CD14-positive monocyte (primary cell): ENCODE measurements at regions not wholly inside any gene's neighbourhood (a gene's known extent, or its start where the extent isn't known, plus 50 kb on each side); places are given as distances from the start of the nearest gene placed in this dataset.

Experiments used
- DNase-seq, 3 donors: peaks; one replicate each; pipeline ENCODE4 v3.0.0-alpha.2; 2011 to 2022
- H2AFZ ChIP-seq: 2 replicates; pipeline ENCODE4 v1.6.0; 2012; ENCODE audit warnings: mild to moderate bottlenecking, low read depth, low read length, inconsistent platforms; ENCODE audit not compliant: insufficient read depth, poor library complexity, severe bottlenecking
- H3K27ac ChIP-seq, 2 donors: 1 replicate in 1 of 2; 2 replicates in 1 of 2; pipeline ENCODE4 v1.5.1; 2012 to 2013; ENCODE audit warnings: low read length in 2 of 2, control low read depth in 1 of 2, inconsistent platforms in 1 of 2, low read depth in 1 of 2, mild to moderate bottlenecking in 1 of 2
- H3K27me3 ChIP-seq, 2 donors: one replicate each; pipeline versions ENCODE4 v1.6.0 to v1.6.1; 2011 to 2013; ENCODE audit warnings: low read length in 2 of 2; ENCODE audit not compliant: control insufficient read depth in 2 of 2, insufficient read depth in 2 of 2
- H3K36me3 ChIP-seq, 2 donors: replicated peaks in 1 of 2; 1 replicate in 1 of 2; 2 replicates in 1 of 2; pipeline versions ENCODE4 v1.5.1 to v1.6.1; 2012 to 2013; ENCODE audit warnings: low read length in 2 of 2, control low read depth in 1 of 2, inconsistent platforms in 1 of 2, mild to moderate bottlenecking in 1 of 2; ENCODE audit not compliant: insufficient read depth in 2 of 2, control insufficient read depth in 1 of 2
- H3K4me1 ChIP-seq, 2 donors: 1 replicate in 1 of 2; 2 replicates in 1 of 2; pipeline versions ENCODE4 v1.5.1 to v1.6.1; 2012 to 2013; ENCODE audit warnings: low read length in 2 of 2, control low read depth in 1 of 2, inconsistent platforms in 1 of 2, mild to moderate bottlenecking in 1 of 2, moderate library complexity in 1 of 2; ENCODE audit not compliant: insufficient read depth in 2 of 2, control insufficient read depth in 1 of 2
- H3K4me2 ChIP-seq: replicated peaks from 2 replicates; pipeline ENCODE3; 2012; ENCODE audit warnings: low read length, moderate library complexity, mild to moderate bottlenecking; ENCODE audit not compliant: poor library complexity, severe bottlenecking; ENCODE audit errors: extremely low read depth
- H3K4me3 ChIP-seq, 3 experiments: fragments of 200-600 bp in 1 of 3; sonication (generic) in 1 of 3; replicated peaks in 1 of 3; 1 replicate in 2 of 3; 2 replicates in 1 of 3; pipeline ENCODE4 v1.5.1; 2011 to 2013; ENCODE audit warnings: low read length in 3 of 3, mild to moderate bottlenecking in 3 of 3, control low read depth in 2 of 3, low read depth in 2 of 3, inconsistent platforms in 1 of 3, moderate library complexity in 1 of 3
- H3K79me2 ChIP-seq: 2 replicates; pipeline ENCODE4 v1.6.0; 2012; ENCODE audit warnings: mild to moderate bottlenecking, control low read depth, inconsistent platforms, low read length, moderate library complexity; ENCODE audit not compliant: insufficient read depth
- H3K9ac ChIP-seq: 2 replicates; pipeline ENCODE4 v1.6.0; 2017; ENCODE audit warnings: low read length, mild to moderate bottlenecking; ENCODE audit not compliant: insufficient read depth, poor library complexity, severe bottlenecking
- H3K9me3 ChIP-seq, 2 donors: replicated peaks in 1 of 2; 1 replicate in 1 of 2; 2 replicates in 1 of 2; pipeline versions ENCODE4 v1.5.1 to v1.6.1; 2012 to 2013; ENCODE audit warnings: low read length in 2 of 2, control low read depth in 1 of 2; ENCODE audit not compliant: control insufficient read depth in 1 of 2, insufficient read depth in 1 of 2
- H4K20me1 ChIP-seq: 2 replicates; pipeline ENCODE4 v1.6.0; 2012; ENCODE audit warnings: mild to moderate bottlenecking, low read length, control low read depth, moderate library complexity; ENCODE audit not compliant: insufficient read depth
- H3K27ac Mint-ChIP-seq, 7 donors: one replicate each; pipeline ENCODE4 v1.8.0; 2020; ENCODE audit warnings: mild to moderate bottlenecking in 7 of 7, mixed read lengths in 7 of 7, moderate library complexity in 6 of 7, inconsistent platforms in 2 of 7
- H3K27me3 Mint-ChIP-seq, 3 donors: one replicate each; pipeline ENCODE4 v1.8.0; 2021 to 2022; ENCODE audit warnings: low read depth in 3 of 3, mild to moderate bottlenecking in 3 of 3, mixed read lengths in 3 of 3, moderate library complexity in 3 of 3, inconsistent platforms in 1 of 3
- H3K36me3 Mint-ChIP-seq, 2 donors: one replicate each; pipeline ENCODE4 v1.8.0; 2020; ENCODE audit warnings: mixed read lengths in 2 of 2, inconsistent platforms in 1 of 2, mild to moderate bottlenecking in 1 of 2
- H3K4me1 Mint-ChIP-seq: one replicate; pipeline ENCODE4 v1.8.0; 2020; ENCODE audit warnings: mild to moderate bottlenecking, mixed read lengths
- H3K4me3 Mint-ChIP-seq, 2 donors: one replicate each; pipeline ENCODE4 v1.8.0; 2020; ENCODE audit warnings: mild to moderate bottlenecking in 2 of 2, mixed read lengths in 2 of 2, moderate library complexity in 1 of 2
- H3K9me3 Mint-ChIP-seq, 7 donors: one replicate each; pipeline ENCODE4 v1.8.0; 2020 to 2022; ENCODE audit warnings: mixed read lengths in 7 of 7, mild to moderate bottlenecking in 6 of 7, moderate library complexity in 6 of 7, inconsistent platforms in 2 of 7
- CTCF ChIP-seq: fragments of 200-600 bp; IDR thresholded peaks from one replicate; pipeline ENCODE4 v1.8.0; 2022; ENCODE audit warnings: antibody characterized with exemption, mild to moderate bottlenecking
- WGBS: methylation state at CpG from one replicate; pipeline ENCODE4 v1.1.5; 2013; ENCODE audit warnings: missing lambda C conversion rate; ENCODE audit not compliant: insufficient coverage; 5-methylcytosine and 5-hydroxymethylcytosine counted together
- intact Hi-C, 2 donors: fragments of 100-400 bp; cut with micrococcal nuclease; formaldehyde crosslinking; loops; one replicate each; pipeline versions ENCODE4 v1.15.0 to v1.15.1; 2023

GRCh38 chr12:75883241-75883640 is 148.3 kb downstream of the PHLDA1 start:
- no peak for DNase-seq
- peaks cover 2 to 15% (median 12%) of the 10 kb centered on the region in 3 donors for H3K27me3 Mint-ChIP-seq
- no peaks in the 10 kb centered on the region for H3K4me1 Mint-ChIP-seq
- no peaks in the 10 kb centered on the region for H3K79me2 ChIP-seq
- H3K36me3 ChIP-seq, result no peaks in the 10 kb centered on the region
- TF ChIP-seq CTCF, result no peak
- 48% methylated on average over 3 of the region's 3 CpGs for WGBS
- no peak overlapping the region for H3K9ac ChIP-seq
- H3K4me3 Mint-ChIP-seq, result no peak overlapping the region
- H3K27me3 ChIP-seq, result peaks cover 0 to 6% of the 10 kb centered on the region in 2 donors
- no peak overlapping the region for H2AFZ ChIP-seq
- H4K20me1 ChIP-seq, result no peaks in the 10 kb centered on the region
- H3K27ac ChIP-seq, result no peak overlapping the region
- H3K9me3 ChIP-seq, result no peaks in the 10 kb centered on the region
- H3K4me2 ChIP-seq, result no peak overlapping the region
- H3K9me3 Mint-ChIP-seq, result no peaks in the 10 kb centered on the region
- H3K27ac Mint-ChIP-seq, result no peak overlapping the region
- no peaks in the 10 kb centered on the region for H3K4me1 ChIP-seq
- intact Hi-C loops, result no loop called here
- no peak overlapping the region for H3K4me3 ChIP-seq
- H3K36me3 Mint-ChIP-seq, result no peaks in the 10 kb centered on the region

- intact Hi-C loops, result no loop called here
These were observed 149.2 kb downstream of the PHLDA1 start for GRCh38 chr12:75882421-75882820.

More at GRCh38 chr12:75882421-75882820, 149.2 kb downstream of the PHLDA1 start:
- Mint-ChIP-seq H3K36me3 (no peaks in the 10 kb centered on the region), H3K4me3 (no peak overlapping the region), H3K27me3 (peaks cover 2 to 22% (median 11%) of the 10 kb centered on the region in 3 donors), H3K9me3 (no peaks in the 10 kb centered on the region), H3K4me1 (no peaks in the 10 kb centered on the region), H3K27ac (no peak overlapping the region)
- TF ChIP-seq CTCF, result no peak
- H3K9ac ChIP-seq, result no peak overlapping the region
- WGBS, result no CpG with 5 or more reads among the region's 3 CpGs
- H3K27me3 ChIP-seq, result peaks cover 0 to 4% of the 10 kb centered on the region in 2 donors
- H3K79me2 ChIP-seq, result no peaks in the 10 kb centered on the region
- no peak overlapping the region for H3K27ac ChIP-seq
- no peaks in the 10 kb centered on the region for H4K20me1 ChIP-seq
- H3K9me3 ChIP-seq, result no peaks in the 10 kb centered on the region
- H3K4me2 ChIP-seq, result no peak overlapping the region
- H3K4me1 ChIP-seq, result no peaks in the 10 kb centered on the region
- no peak overlapping the region for H3K4me3 ChIP-seq
- no peaks in the 10 kb centered on the region for H3K36me3 ChIP-seq
- no peak for DNase-seq
- H2AFZ ChIP-seq, result no peak overlapping the region
